ENCODE measurements at regions not wholly inside any gene's neighbourhood (a gene's known extent, or its start where the extent isn't known, plus 50 kb on each side); places are given as distances from the start of the nearest gene placed in this dataset.
"Not testable (repeated sequence)": the region's sequence is repeated elsewhere in the genome, so short reads cannot be mapped to it uniquely, and the experiment has no call there.

DNA sequence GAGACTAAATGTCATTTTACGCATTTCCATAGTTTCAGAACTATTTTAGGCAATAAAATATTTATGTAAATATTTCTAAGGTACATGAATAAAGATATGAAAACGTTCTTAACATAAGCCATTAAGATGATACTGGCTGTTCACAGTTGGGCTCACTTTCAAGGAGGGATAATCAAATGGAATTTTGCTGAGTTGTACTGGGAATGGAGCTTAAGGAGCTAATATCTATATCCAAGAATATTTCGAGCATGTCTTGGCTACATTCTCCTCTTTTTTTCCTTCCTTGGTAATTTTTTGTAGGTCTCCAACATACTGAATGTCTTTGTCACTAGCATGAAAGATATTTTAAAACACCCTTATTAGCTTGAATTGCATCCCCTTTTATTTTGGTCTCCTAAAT is 383.4 kb downstream of the RAP2B start:
- Histone ChIP-seq H3K4me3 (no peak overlapping the region), H3K36me3 (replicated peaks in 1 of 2; ENCODE audit: insufficient read depth in 1 of 2, low read depth in 2 of 2) (no peaks in the 10 kb centered on the region), H3K9me3 (no peaks in the 10 kb centered on the region), H3K27ac (no peak overlapping the region), H3K27me3 (no peaks in the 10 kb centered on the region), H3K4me1 (no peaks in the 10 kb centered on the region)
- WGBS, 2 donors = 47 to 50% methylated on average over 3 of the region's 3 CpGs
- DNase-seq (no peak), ATAC-seq (no peak)
- intact Hi-C loops (cut with DNase I) = no loop called here
- TF ChIP-seq CTCF (IDR thresholded peaks at IDR 0.05) = no peak
- no peak for TF ChIP-seq POLR2A (IDR thresholded peaks at IDR 0.05)

GRCh38 chr3:153547970-153548369 is 385.9 kb downstream of the RAP2B start:
- Histone ChIP-seq H3K27ac (no peak overlapping the region), H3K4me1 (no peaks in the 10 kb centered on the region), H3K4me3 (no peak overlapping the region), H3K27me3 (no peaks in the 10 kb centered on the region), H3K36me3 (replicated peaks in 1 of 2; ENCODE audit: insufficient read depth in 1 of 2, low read depth in 2 of 2) (no peaks in the 10 kb centered on the region), H3K9me3 (no peaks in the 10 kb centered on the region)
- ATAC-seq = no peak
- intact Hi-C loops (cut with DNase I) = no loop called here
- WGBS, 2 donors = 70 to 71% methylated on average over 1 of the region's 1 CpG
- no peak for DNase-seq
- TF ChIP-seq CTCF (IDR thresholded peaks at IDR 0.05) (no peak), POLR2A (IDR thresholded peaks at IDR 0.05) (no peak)

DNA sequence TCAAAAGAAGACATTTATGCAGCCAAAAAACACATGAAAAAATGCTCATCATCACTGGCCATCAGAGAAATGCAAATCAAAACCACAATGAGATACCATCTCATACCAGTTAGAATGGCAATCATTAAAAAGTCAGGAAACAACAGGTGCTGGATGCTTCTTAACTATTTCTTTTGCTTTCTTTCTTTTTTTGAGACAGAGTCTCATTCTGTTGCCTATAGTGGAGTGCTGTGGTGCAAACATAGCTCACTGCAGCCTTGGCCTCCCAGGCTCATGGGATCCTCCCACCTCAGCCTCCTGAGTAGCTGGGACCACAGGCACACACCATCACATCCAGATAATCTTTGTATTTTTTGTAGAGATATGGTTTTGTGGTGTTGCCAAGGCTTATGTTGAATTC is 387.7 kb downstream of the RAP2B start:
- H3K36me3 ChIP-seq (replicated peaks in 1 of 2; ENCODE audit: insufficient read depth in 1 of 2, low read depth in 2 of 2); H3K4me3 ChIP-seq; DNase-seq; H3K27ac ChIP-seq; H3K9me3 ChIP-seq; ATAC-seq; intact Hi-C loops (cut with DNase I); H3K4me1 ChIP-seq; H3K27me3 ChIP-seq: not testable (repeated sequence)

GRCh38 chr3:153551536-153552285 is 389.7 kb downstream of the RAP2B start:
- TF ChIP-seq CTCF (IDR thresholded peaks at IDR 0.05) (no peak), POLR2A (IDR thresholded peaks at IDR 0.05) (no peak)
- no peak for DNase-seq
- WGBS, 2 donors = 52 to 53% methylated on average over 4 of the region's 4 CpGs

DNA sequence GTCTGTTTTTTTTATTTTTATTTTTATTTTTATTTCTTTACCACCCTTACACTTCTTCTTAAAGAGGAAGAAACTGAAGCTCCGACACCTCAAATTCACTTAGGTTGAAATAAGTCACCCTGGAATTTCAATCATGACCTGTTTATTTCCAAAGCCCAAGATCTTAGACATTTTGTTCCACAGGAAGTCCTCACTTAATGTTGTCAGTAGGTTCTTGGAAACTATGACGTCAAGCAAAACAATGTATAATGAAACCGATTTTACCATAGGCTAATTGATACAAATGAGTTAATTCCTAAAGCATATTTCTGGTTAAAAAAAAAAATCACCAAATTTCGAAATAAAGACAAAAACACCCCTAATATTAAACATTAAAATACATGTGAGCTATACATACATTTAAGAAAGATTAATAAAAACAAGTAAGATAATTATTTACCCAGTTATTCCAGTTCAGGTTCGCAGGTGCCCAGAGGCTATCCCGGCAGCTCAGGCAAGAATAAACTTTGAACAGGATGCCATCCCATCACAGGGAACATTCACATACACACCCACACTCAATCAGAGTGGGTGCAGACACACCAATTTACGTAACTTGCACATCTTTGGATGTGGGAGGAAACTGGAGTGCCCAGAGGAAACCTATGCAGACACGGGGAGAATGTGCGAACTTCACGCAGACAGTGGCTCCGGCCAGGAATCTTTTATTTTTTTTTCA is 391.0 kb downstream of the RAP2B start:
- DNase-seq (no peak), ATAC-seq (peak; percentile 47)
- H3K4me3 ChIP-seq = no peak overlapping the region
- intact Hi-C loops (cut with DNase I) = no loop called here
- WGBS, 2 donors = 64 to 67% methylated on average over 11 of the region's 11 CpGs
- no peaks in the 10 kb centered on the region for H3K27me3 ChIP-seq
- H3K9me3 ChIP-seq = no peaks in the 10 kb centered on the region
- TF ChIP-seq CTCF (IDR thresholded peaks at IDR 0.05) = no peak
- TF ChIP-seq POLR2A (IDR thresholded peaks at IDR 0.05) = no peak
- H3K4me1 ChIP-seq = no peaks in the 10 kb centered on the region
- no peak overlapping the region for H3K27ac ChIP-seq
- no peaks in the 10 kb centered on the region for H3K36me3 ChIP-seq (replicated peaks in 1 of 2; ENCODE audit: insufficient read depth in 1 of 2, low read depth in 2 of 2)

More at GRCh38 chr3:153551536-153552285, 389.7 kb downstream of the RAP2B start:
- Histone ChIP-seq H3K4me3 (no peak overlapping the region), H3K36me3 (replicated peaks in 1 of 2; ENCODE audit: insufficient read depth in 1 of 2, low read depth in 2 of 2) (no peaks in the 10 kb centered on the region), H3K27ac (no peak overlapping the region), H3K4me1 (no peaks in the 10 kb centered on the region), H3K27me3 (no peaks in the 10 kb centered on the region), H3K9me3 (no peaks in the 10 kb centered on the region)
- ATAC-seq = no peak
- intact Hi-C loops (cut with DNase I) = no loop called here

Data from body of pancreas (tissue), 4 donors.